Left lung (tissue), 4 donors: ENCODE measurements at regions not wholly inside any gene's neighbourhood (a gene's known extent, or its start where the extent isn't known, plus 50 kb on each side); places are given as distances from the start of the nearest gene placed in this dataset.

ENCODE experiments used
- ATAC-seq: fragments of 200-7000 bp; cut with Tn5 transposase; one replicate; pipeline ENCODE4 v1.9.1; 2020; ENCODE audit warnings: moderate library complexity
- DNase-seq, 4 donors: peaks; one replicate each; pipeline ENCODE4 v3.0.0-alpha.2; 2013 to 2020
- H3K27ac ChIP-seq, 2 donors: fragments of 200-600 bp; sonication (generic) in 1 of 2; one replicate each; pipeline versions ENCODE4 v1.5.0 to v1.8.0; 2020 to 2021
- H3K27me3 ChIP-seq, 2 donors: fragments of 200-600 bp; sonication (generic) in 1 of 2; one replicate each; pipeline versions ENCODE4 v1.5.0 to v1.8.0; 2020 to 2021
- H3K36me3 ChIP-seq, 2 donors: fragments of 200-600 bp; sonication (generic) in 1 of 2; one replicate each; pipeline versions ENCODE4 v1.5.0 to v1.8.0; 2020 to 2021
- H3K4me1 ChIP-seq, 2 donors: fragments of 200-600 bp; one replicate each; pipeline ENCODE4 v1.8.0; 2021
- H3K4me3 ChIP-seq, 2 donors: fragments of 200-600 bp; sonication (generic) in 1 of 2; one replicate each; pipeline versions ENCODE4 v1.5.0 to v1.8.0; 2020 to 2021; ENCODE audit warnings: mild to moderate bottlenecking in 1 of 2
- H3K9me3 ChIP-seq, 2 donors: fragments of 200-600 bp; sonication (generic) in 1 of 2; one replicate each; pipeline versions ENCODE4 v1.5.0 to v1.8.0; 2020 to 2021
- CTCF ChIP-seq, 2 donors: fragments of 200-600 bp; sonication (generic) in 1 of 2; IDR thresholded peaks; one replicate each; pipeline versions ENCODE4 v1.5.0 to v1.8.0; 2021; ENCODE audit warnings: antibody characterized with exemption in 2 of 2
- intact Hi-C, 2 donors: fragments of 100-400 bp; cut with DNase I; formaldehyde crosslinking; loops; one replicate each; pipeline versions ENCODE4 v1.11.2 to v1.14.2; 2022
- donor health status: DM: no; HTN: yes; CAD: no.
- donor health status: DM: no; HTN: no; CAD: no.

GRCh38 chr9:17083258-17083657 is 51.6 kb upstream of the CNTLN start:
- H3K27me3 ChIP-seq = no peaks in the 10 kb centered on the region
- intact Hi-C loops = no loop called here
- H3K4me3 ChIP-seq = no peak overlapping the region
- no peak for DNase-seq
- no peak overlapping the region for H3K27ac ChIP-seq
- H3K36me3 ChIP-seq = no peaks in the 10 kb centered on the region
- no peaks in the 10 kb centered on the region for H3K4me1 ChIP-seq
- no peak for TF ChIP-seq CTCF (IDR thresholded peaks at IDR 0.05)
- ATAC-seq = no peak
- H3K9me3 ChIP-seq = no peaks in the 10 kb centered on the region

GRCh38 chr9:17082343-17083064 is 52.3 kb upstream of the CNTLN start:
- Histone ChIP-seq H3K27ac (no peak overlapping the region), H3K9me3 (no peaks in the 10 kb centered on the region), H3K4me3 (no peak overlapping the region), H3K36me3 (no peaks in the 10 kb centered on the region), H3K4me1 (no peaks in the 10 kb centered on the region), H3K27me3 (no peaks in the 10 kb centered on the region)
- DNase-seq (peak in 2 of 4 donors; percentile 7 to 36), ATAC-seq (peak; percentile 33)
- no peak for TF ChIP-seq CTCF (IDR thresholded peaks at IDR 0.05)
- intact Hi-C loops = no loop called here

GRCh38 chr9:17081814-17082213 is 53.0 kb upstream of the CNTLN start:
- no peaks in the 10 kb centered on the region for H3K9me3 ChIP-seq
- no peak for TF ChIP-seq CTCF (IDR thresholded peaks at IDR 0.05)
- no peaks in the 10 kb centered on the region for H3K27me3 ChIP-seq
- H3K4me1 ChIP-seq = no peaks in the 10 kb centered on the region
- no peaks in the 10 kb centered on the region for H3K36me3 ChIP-seq
- no peak overlapping the region for H3K4me3 ChIP-seq
- intact Hi-C loops = no loop called here
- H3K27ac ChIP-seq = no peak overlapping the region
- DNase-seq (no peak), ATAC-seq (no peak)

GRCh38 chr9:17081351-17081750 is 53.5 kb upstream of the CNTLN start:
- DNase-seq (no peak), ATAC-seq (no peak)
- H3K9me3 ChIP-seq = no peaks in the 10 kb centered on the region
- H3K4me1 ChIP-seq = no peaks in the 10 kb centered on the region
- intact Hi-C loops = no loop called here
- no peaks in the 10 kb centered on the region for H3K36me3 ChIP-seq
- no peak overlapping the region for H3K27ac ChIP-seq
- H3K27me3 ChIP-seq = no peaks in the 10 kb centered on the region
- H3K4me3 ChIP-seq = no peak overlapping the region
- TF ChIP-seq CTCF (IDR thresholded peaks at IDR 0.05) = no peak

GRCh38 chr9:17075758-17076485 is 58.9 kb upstream of the CNTLN start:
- intact Hi-C loops = no loop called here
- Histone ChIP-seq H3K27me3 (no peaks in the 10 kb centered on the region), H3K36me3 (no peaks in the 10 kb centered on the region), H3K4me1 (no peaks in the 10 kb centered on the region), H3K27ac (no peak overlapping the region), H3K4me3 (no peak overlapping the region), H3K9me3 (no peaks in the 10 kb centered on the region)
- ATAC-seq (no peak), DNase-seq (no peak)
- TF ChIP-seq CTCF (IDR thresholded peaks at IDR 0.05) = no peak
